IMR-90 (cell line): ENCODE measurements at regions not wholly inside any gene's neighbourhood (a gene's known extent, or its start where the extent isn't known, plus 50 kb on each side); places are given as distances from the start of the nearest gene placed in this dataset.

Experiments
- ATAC-seq: fragments of 200-7000 bp; cut with Tn5 transposase; 2 replicates; pipeline ENCODE4 v1.9.1; 2020; ENCODE audit warnings: low read depth, mild to moderate bottlenecking, moderate library complexity
- BruUV-seq: library from RNA; stranded (reverse); fragments of 400-500 nt; replicated peaks from 2 replicates; lab custom pipeline; 2021; lab: Mats Ljungman, UMichigan
- CTCF ChIA-PET: fragments of 300-600 bp; formaldehyde crosslinking; extraction: SDS; loops from one replicate; lab custom pipeline; 2021; ENCODE audit warnings: antibody characterized with exemption; lab: Yijun Ruan, JAX
- POLR2A ChIA-PET: fragments of 300-600 bp; sonication (Branson Sonifier 250); formaldehyde crosslinking; loops from one replicate; lab custom pipeline; 2022; ENCODE audit warnings: antibody characterized with exemption; ENCODE audit not compliant: unreplicated experiment; lab: Charles Lee
- DNase-seq: peaks from one replicate; pipeline ENCODE4 v3.0.0; 2013
- H2AFZ ChIP-seq: replicated peaks from 2 replicates; pipeline ENCODE3; 2013; ENCODE audit warnings: low read length, mild to moderate bottlenecking; ENCODE audit not compliant: poor library complexity
- H2AK5ac ChIP-seq: 2 replicates; pipeline ENCODE4 v1.6.1; 2013; ENCODE audit warnings: low read depth, low read length, inconsistent platforms
- H2AK9ac ChIP-seq: replicated peaks from 2 replicates; pipeline ENCODE3; 2013; ENCODE audit warnings: mild to moderate bottlenecking, low read depth, low read length, moderate library complexity; ENCODE audit not compliant: poor library complexity
- H2BK120ac ChIP-seq: 2 replicates; pipeline ENCODE4 v1.6.1; 2013; ENCODE audit warnings: low read depth, low read length, inconsistent platforms
- H2BK15ac ChIP-seq: 3 replicates; pipeline ENCODE4 v1.6.1; 2013; ENCODE audit warnings: low read depth, low read length, inconsistent platforms
- H2BK20ac ChIP-seq: 2 replicates; pipeline ENCODE4 v1.6.1; 2013; ENCODE audit warnings: low read depth, mild to moderate bottlenecking, inconsistent platforms, low read length, moderate library complexity
- H2BK5ac ChIP-seq: 2 replicates; pipeline ENCODE4 v1.6.1; 2013; ENCODE audit warnings: mild to moderate bottlenecking, low read depth, low read length, inconsistent platforms; ENCODE audit not compliant: poor library complexity, severe bottlenecking
- H3K14ac ChIP-seq: replicated peaks from 2 replicates; pipeline ENCODE4 v1.6.1; 2013; ENCODE audit warnings: low read depth, low read length, inconsistent platforms
- H3K18ac ChIP-seq: 2 replicates; pipeline ENCODE4 v1.6.1; 2013; ENCODE audit warnings: low read depth, low read length, control low read depth
- H3K23ac ChIP-seq: 2 replicates; pipeline ENCODE4 v1.6.1; 2013; ENCODE audit warnings: low read depth, low read length, inconsistent platforms
- H3K27ac ChIP-seq: 2 replicates; pipeline ENCODE4 v1.5.1; 2013; ENCODE audit warnings: mild to moderate bottlenecking, control low read depth, low read length; ENCODE audit not compliant: insufficient read depth
- H3K27me3 ChIP-seq: 2 replicates; pipeline ENCODE4 v1.6.1; 2013; ENCODE audit warnings: low read length; ENCODE audit not compliant: control insufficient read depth, insufficient read depth
- H3K36me3 ChIP-seq: 2 replicates; pipeline ENCODE4 v1.6.1; 2013; ENCODE audit warnings: low read length, mixed read lengths; ENCODE audit not compliant: control insufficient read depth, insufficient read depth
- H3K4ac ChIP-seq: 2 replicates; pipeline ENCODE4 v1.6.1; 2013; ENCODE audit warnings: low read depth, low read length, inconsistent platforms
- H3K4me1 ChIP-seq: 2 replicates; pipeline ENCODE4 v1.6.1; 2013; ENCODE audit warnings: low read length, mixed read lengths; ENCODE audit not compliant: control insufficient read depth, insufficient read depth
- H3K4me2 ChIP-seq: 2 replicates; pipeline ENCODE4 v1.6.1; 2013; ENCODE audit warnings: low read depth, mild to moderate bottlenecking, control low read depth, low read length, moderate library complexity
- H3K4me3 ChIP-seq: 2 replicates; pipeline ENCODE4 v1.5.1; 2013; ENCODE audit warnings: low read depth, mild to moderate bottlenecking, control low read depth, low read length, moderate library complexity; ENCODE audit not compliant: insufficient read depth
- H3K56ac ChIP-seq: 2 replicates; pipeline ENCODE4 v1.6.1; 2013; ENCODE audit warnings: low read length, inconsistent platforms; ENCODE audit not compliant: insufficient read depth; ENCODE audit errors: extremely low read depth
- H3K79me1 ChIP-seq, 2 experiments: 2 replicates each; pipeline ENCODE4 v1.6.1; 2013; ENCODE audit warnings: low read length in 2 of 2, inconsistent platforms in 1 of 2, low read depth in 1 of 2
- H3K9ac ChIP-seq: 2 replicates; pipeline ENCODE4 v1.6.1; 2013; ENCODE audit warnings: low read depth, low read length, control low read depth
- H3K9me1 ChIP-seq: 2 replicates; pipeline ENCODE4 v1.6.1; 2013; ENCODE audit warnings: low read length, inconsistent platforms; ENCODE audit not compliant: insufficient read depth
- H3K9me3 ChIP-seq: 2 replicates; pipeline ENCODE4 v1.6.1; 2013; ENCODE audit warnings: low read length; ENCODE audit not compliant: control insufficient read depth, insufficient read depth
- H4K20me1 ChIP-seq: 2 replicates; pipeline ENCODE4 v1.6.1; 2013; ENCODE audit warnings: low read length, inconsistent platforms; ENCODE audit not compliant: insufficient read depth
- H4K5ac ChIP-seq: 2 replicates; pipeline ENCODE4 v1.6.1; 2013; ENCODE audit warnings: mild to moderate bottlenecking, low read depth, low read length, control low read depth
- H4K8ac ChIP-seq, 2 experiments: 2 replicates each; pipeline ENCODE4 v1.6.1; 2013; ENCODE audit warnings: low read depth in 2 of 2, low read length in 2 of 2, control low read depth in 1 of 2, inconsistent platforms in 1 of 2
- H4K91ac ChIP-seq: 2 replicates; pipeline ENCODE4 v1.6.1; 2013; ENCODE audit warnings: low read depth, low read length, inconsistent platforms; ENCODE audit not compliant: insufficient read depth
- BHLHE40 ChIP-seq: fragments of 150-350 bp; IDR thresholded peaks from 2 replicates; pipeline ENCODE4 v1.6.1; 2016; ENCODE audit warnings: mild to moderate bottlenecking, low read depth, low read length
- FOS ChIP-seq: fragments of 150-350 bp; IDR thresholded peaks from 2 replicates; pipeline ENCODE4 v1.6.1; 2016; ENCODE audit warnings: low read depth, low read length
- MAFK ChIP-seq: IDR thresholded peaks from 2 replicates; pipeline ENCODE4 v1.6.1; 2012; ENCODE audit warnings: low read depth, low read length, improper control_type of control experiment
- MXI1 ChIP-seq: IDR thresholded peaks from 2 replicates; pipeline ENCODE4 v1.6.1; 2012; ENCODE audit warnings: low read depth, mild to moderate bottlenecking, low read length, moderate library complexity, borderline replicate concordance
- RCOR1 ChIP-seq: IDR thresholded peaks from 2 replicates; pipeline ENCODE4 v1.6.1; 2012; ENCODE audit warnings: mild to moderate bottlenecking, low read length, improper control_type of control experiment; ENCODE audit not compliant: insufficient replicate concordance
- SMC3 ChIP-seq: fragments of 150-350 bp; IDR thresholded peaks from 2 replicates; pipeline ENCODE4 v1.6.1; 2016; ENCODE audit warnings: low read depth, mild to moderate bottlenecking, antibody characterized with exemption, low read length, moderate library complexity
- USF2 ChIP-seq: fragments of 150-350 bp; IDR thresholded peaks from 2 replicates; pipeline ENCODE4 v1.6.1; 2017; ENCODE audit warnings: mild to moderate bottlenecking, antibody characterized with exemption, low read length, low read depth
- WGBS, 2 experiments: methylation state at CpG; one replicate each; pipeline versions ENCODE4 v1.1.5 to v1.1.7; 2013; ENCODE audit warnings: missing lambda C conversion rate in 2 of 2; ENCODE audit not compliant: insufficient read length in 1 of 2; ENCODE audit errors: extremely low coverage in 2 of 2; 5-methylcytosine and 5-hydroxymethylcytosine counted together
- dilution Hi-C: fragments of 300-500 bp; cut with HindIII; formaldehyde crosslinking; loops from one replicate; pipeline ENCODE4 v1.14.3; 2018; ENCODE audit warnings: low sequenced_read_pairs; ENCODE audit not compliant: unreplicated experiment
- in situ Hi-C: fragments of 300-500 bp; cut with MboI; formaldehyde crosslinking; loops from 3 replicates; pipeline ENCODE4 v1.14.3; 2019; ENCODE audit warnings: low sequenced_read_pairs, inconsistent platforms, mixed read lengths
- intact Hi-C: fragments of 100-400 bp; cut with micrococcal nuclease; formaldehyde crosslinking; loops from 2 replicates; pipeline ENCODE4 v1.10.0; 2022

- H3K9me3 ChIP-seq: no peaks in the 10 kb centered on the region
- H2AK5ac ChIP-seq: no peak overlapping the region; the same call in 1 of the 2 replicates
- H2BK15ac ChIP-seq: no peak overlapping the region
- no peak overlapping the region for H4K8ac ChIP-seq
- no peak overlapping the region for H3K56ac ChIP-seq
- H3K23ac ChIP-seq: no peak overlapping the region
- TF ChIP-seq SMC3: no peak
- TF ChIP-seq USF2: no peak
- no peak for TF ChIP-seq MAFK
- TF ChIP-seq MXI1: no peak
- no peak for TF ChIP-seq RCOR1
- no peak for TF ChIP-seq FOS
- no peak for TF ChIP-seq BHLHE40
- no peak overlapping the region for H3K4ac ChIP-seq
- H4K20me1 ChIP-seq: no peaks in the 10 kb centered on the region
- H3K36me3 ChIP-seq: no peaks in the 10 kb centered on the region
- ATAC-seq (no peak), DNase-seq (no peak)
- no peak overlapping the region for H3K18ac ChIP-seq
- no CpG with 5 or more reads among the region's 3 CpGs for WGBS, 2 experiments
- H2BK5ac ChIP-seq: no peak overlapping the region
- no peak overlapping the region for H3K4me2 ChIP-seq
- H2AFZ ChIP-seq: no peak overlapping the region
- no peak overlapping the region for H3K4me3 ChIP-seq
- no TSS peak for BruUV-seq
- H2AK9ac ChIP-seq: no peak overlapping the region
- peaks cover 0 to 21% of the 10 kb centered on the region in 2 experiments; a peak in 1 of 4 replicates for H3K79me1 ChIP-seq
- intact Hi-C loops: no loop called here
- in situ Hi-C loops: no loop called here
- peaks cover 28% of the 10 kb centered on the region for H3K9me1 ChIP-seq
- H4K5ac ChIP-seq: no peak overlapping the region
- ChIA-PET CTCF (no interaction called here), POLR2A (no interaction called here)
- no peak overlapping the region; the same call in 1 of the 2 replicates for H2BK20ac ChIP-seq
- H4K91ac ChIP-seq: no peak overlapping the region
- H3K14ac ChIP-seq: no peak overlapping the region
- H3K27me3 ChIP-seq: no peaks in the 10 kb centered on the region
- peaks cover 21% of the 10 kb centered on the region for H3K4me1 ChIP-seq
- H2BK120ac ChIP-seq: no peak overlapping the region
- dilution Hi-C loops: no loop called here
- no peak overlapping the region for H3K27ac ChIP-seq
- H3K9ac ChIP-seq: no peak overlapping the region
Observed at GRCh38 chr9:99370376-99370775, 148.3 kb downstream of the SEC61B start.
